ENCODE measurements at regions not wholly inside any gene's neighbourhood (a gene's known extent, or its start where the extent isn't known, plus 50 kb on each side); places are given as distances from the start of the nearest gene placed in this dataset.
A peak's percentile ranks its signal among the peaks of the same experiment; 100 is the strongest.

GRCh38 chr1:233520261-233521191, 93.4 kb upstream of the KCNK1 start:
- peak; percentile 73 for DNase-seq

- DNase-seq, result peak; percentile 19
These were observed 90.9 kb upstream of the KCNK1 start for GRCh38 chr1:233523047-233523446.

- no peak for DNase-seq
These were observed 86.1 kb upstream of the KCNK1 start for GRCh38 chr1:233527818-233528217.

- no peak for DNase-seq
These were observed 83.1 kb upstream of the KCNK1 start for GRCh38 chr1:233530665-233531386.

- DNase-seq, result no peak
These were observed 73.1 kb upstream of the KCNK1 start for GRCh38 chr1:233540816-233541215.

GRCh38 chr1:233543338-233544255, 70.3 kb upstream of the KCNK1 start:
- peak; percentile 94 for DNase-seq

GRCh38 chr1:233544304-233544703, 69.6 kb upstream of the KCNK1 start:
- no peak for DNase-seq

- no peak for DNase-seq
These were observed 66.2 kb upstream of the KCNK1 start for GRCh38 chr1:233547726-233548125.

- DNase-seq, result no peak
These were observed 64.5 kb upstream of the KCNK1 start for GRCh38 chr1:233549404-233549803.

- no peak for DNase-seq
These were observed 64.0 kb upstream of the KCNK1 start for GRCh38 chr1:233549917-233550316.

GRCh38 chr1:233554037-233554436, 59.9 kb upstream of the KCNK1 start:
- peak; percentile 15 for DNase-seq

GRCh38 chr1:233561708-233562426, 52.0 kb upstream of the KCNK1 start:
- DNase-seq, result no peak
